B cell (primary cell): ENCODE measurements at regions not wholly inside any gene's neighbourhood (a gene's known extent, or its start where the extent isn't known, plus 50 kb on each side); places are given as distances from the start of the nearest gene placed in this dataset.

Experiments used
- ATAC-seq: fragments of 200-7000 bp; cut with Tn5 transposase; one replicate; pipeline ENCODE4 v1.10.0; 2021; ENCODE audit warnings: low read depth, mild to moderate bottlenecking, moderate number of reproducible peaks, moderate library complexity
- CTCF ChIA-PET: fragments of 350-600 bp; sonication (Branson Sonifier 250); formaldehyde crosslinking; loops from one replicate; lab custom pipeline; 2021; ENCODE audit warnings: antibody characterized with exemption, inconsistent platforms; lab: Charles Lee
- POLR2A ChIA-PET: fragments of 350-600 bp; sonication (Branson Sonifier 250); formaldehyde crosslinking; loops from one replicate; lab custom pipeline; 2021; ENCODE audit warnings: antibody characterized with exemption; lab: Charles Lee
- DNase-seq: peaks from one replicate; pipeline ENCODE4 v3.0.0; 2013
- H2AFZ ChIP-seq: 2 replicates; pipeline ENCODE4 v1.6.1; 2012; ENCODE audit warnings: mild to moderate bottlenecking, low read depth, low read length; ENCODE audit not compliant: insufficient read depth, poor library complexity, severe bottlenecking
- H3K27ac ChIP-seq, 2 donors: 1 replicate in 1 of 2; 2 replicates in 1 of 2; pipeline ENCODE4 v1.5.1; 2012 to 2013; ENCODE audit warnings: low read length in 2 of 2, mild to moderate bottlenecking in 2 of 2, moderate library complexity in 1 of 2
- H3K27me3 ChIP-seq, 4 experiments: fragments of 200-600 bp in 1 of 4; sonication (generic) in 1 of 4; replicated peaks in 1 of 4; 1 replicate in 2 of 4; 2 replicates in 2 of 4; pipeline versions ENCODE4 v1.6.1 to v1.7.0; 2013 to 2016; ENCODE audit warnings: low read length in 3 of 4, mild to moderate bottlenecking in 2 of 4, mixed read lengths in 1 of 4, moderate library complexity in 1 of 4; ENCODE audit not compliant: insufficient read depth in 4 of 4, control insufficient read depth in 3 of 4; ENCODE audit errors: control extremely low read depth in 1 of 4
- H3K36me3 ChIP-seq, 2 experiments: replicated peaks in 1 of 2; 1 replicate in 1 of 2; 2 replicates in 1 of 2; pipeline versions ENCODE4 v1.6.1 to v1.7.1; 2013; ENCODE audit warnings: low read length in 1 of 2; ENCODE audit not compliant: insufficient read depth in 2 of 2, control insufficient read depth in 1 of 2; ENCODE audit errors: control extremely low read depth in 1 of 2, extremely low read depth in 1 of 2
- H3K4me1 ChIP-seq, 2 donors: fragments of 200-600 bp in 1 of 2; sonication (generic) in 1 of 2; 1 replicate in 1 of 2; 2 replicates in 1 of 2; pipeline versions ENCODE4 v1.5.1 to v1.6.1; 2013 to 2017; ENCODE audit warnings: low read length in 2 of 2; ENCODE audit not compliant: control insufficient read depth in 2 of 2, insufficient read depth in 2 of 2
- H3K4me2 ChIP-seq: replicated peaks from 2 replicates; pipeline ENCODE3; 2012; ENCODE audit warnings: mild to moderate bottlenecking, low read depth, low read length; ENCODE audit not compliant: poor library complexity, severe bottlenecking
- H3K4me3 ChIP-seq, 5 experiments: fragments of 200-600 bp in 1 of 5; sonication (generic) in 1 of 5; 1 replicate in 3 of 5; 2 replicates in 2 of 5; pipeline versions ENCODE4 v1.5.1 to v1.7.0; 2011 to 2016; ENCODE audit warnings: low read length in 4 of 5, mild to moderate bottlenecking in 4 of 5, low read depth in 2 of 5, control low read depth in 1 of 5, moderate library complexity in 1 of 5; ENCODE audit not compliant: insufficient read depth in 1 of 5; ENCODE audit errors: control extremely low read depth in 1 of 5, extremely low read depth in 1 of 5
- H3K79me2 ChIP-seq: fragments of 200-600 bp; sonication (generic); one replicate; pipeline ENCODE4 v1.6.0; 2016; ENCODE audit warnings: low read length; ENCODE audit not compliant: control insufficient read depth, insufficient read depth
- H3K9ac ChIP-seq: fragments of 200-600 bp; sonication (generic); 2 replicates; pipeline ENCODE4 v1.6.1; 2017; ENCODE audit warnings: mild to moderate bottlenecking, low read length, moderate library complexity
- H3K9me3 ChIP-seq, 3 donors: one replicate each; pipeline versions ENCODE4 v1.6.1 to v1.7.1; 2013; ENCODE audit warnings: low read length in 2 of 3; ENCODE audit not compliant: control insufficient read depth in 2 of 3, insufficient read depth in 1 of 3; ENCODE audit errors: control extremely low read depth in 1 of 3
- H4K20me1 ChIP-seq: 2 replicates; pipeline ENCODE4 v1.6.0; 2012; ENCODE audit warnings: mild to moderate bottlenecking, low read length; ENCODE audit not compliant: insufficient read depth, control insufficient read depth, poor library complexity, severe bottlenecking
- H3K27ac Mint-ChIP-seq: one replicate; pipeline ENCODE4 v1.8.0; 2021; ENCODE audit warnings: mixed read lengths
- H3K27me3 Mint-ChIP-seq: one replicate; pipeline ENCODE4 v1.8.0; 2021; ENCODE audit warnings: mixed read lengths
- H3K4me1 Mint-ChIP-seq: one replicate; pipeline ENCODE4 v1.8.0; 2021; ENCODE audit warnings: mixed read lengths
- H3K4me3 Mint-ChIP-seq: one replicate; pipeline ENCODE4 v1.8.0; 2021; ENCODE audit warnings: mixed read lengths
- H3K9me3 Mint-ChIP-seq: one replicate; pipeline ENCODE4 v1.8.0; 2022; ENCODE audit warnings: mixed read lengths; ENCODE audit not compliant: insufficient read depth
- CTCF ChIP-seq: fragments of 200-600 bp; IDR thresholded peaks from one replicate; pipeline ENCODE4 v1.8.0; 2022; ENCODE audit warnings: antibody characterized with exemption, mild to moderate bottlenecking
- EZH2 ChIP-seq: IDR thresholded peaks from 2 replicates; pipeline ENCODE4 v1.6.1; 2012; ENCODE audit warnings: borderline replicate concordance, low read depth, mild to moderate bottlenecking, moderate library complexity, low read length; ENCODE audit not compliant: insufficient read depth, poor library complexity, severe bottlenecking
- WGBS: methylation state at CpG from one replicate; pipeline ENCODE4 v1.1.5; 2013; ENCODE audit warnings: missing lambda C conversion rate; ENCODE audit not compliant: insufficient coverage; 5-methylcytosine and 5-hydroxymethylcytosine counted together
- intact Hi-C: fragments of 100-400 bp; cut with micrococcal nuclease; formaldehyde crosslinking; loops from one replicate; pipeline ENCODE4 v1.10.0; 2022

GRCh38 chr16:47979164-47979520, 176.7 kb downstream of the ABCC12 start:
- Mint-ChIP-seq H3K27me3 (peaks cover 19% of the 10 kb centered on the region), H3K9me3 (no peaks in the 10 kb centered on the region), H3K27ac (no peak overlapping the region), H3K4me3 (no peak overlapping the region), H3K4me1 (no peaks in the 10 kb centered on the region)
- H3K9ac ChIP-seq: no peak overlapping the region
- H3K27ac ChIP-seq: no peak overlapping the region
- ChIA-PET CTCF (no interaction called here), POLR2A (no interaction called here)
- no peak for DNase-seq
- ATAC-seq: no peak
- no peaks in the 10 kb centered on the region for H3K27me3 ChIP-seq
- H3K9me3 ChIP-seq: no peaks in the 10 kb centered on the region
- intact Hi-C loops: no loop called here
- H3K4me3 ChIP-seq: no peak overlapping the region
- WGBS: 86% methylated on average over 2 of the region's 5 CpGs
- H3K36me3 ChIP-seq: no peaks in the 10 kb centered on the region
- TF ChIP-seq CTCF (no peak), EZH2 (no peak)
- no peaks in the 10 kb centered on the region for H3K79me2 ChIP-seq
- H3K4me2 ChIP-seq: no peak overlapping the region
- no peak overlapping the region for H2AFZ ChIP-seq
- no peaks in the 10 kb centered on the region for H4K20me1 ChIP-seq
- H3K4me1 ChIP-seq: no peaks in the 10 kb centered on the region

- H3K9ac ChIP-seq: no peak overlapping the region
Observed at GRCh38 chr16:47978491-47979163, 177.2 kb downstream of the ABCC12 start.

More at GRCh38 chr16:47978491-47979163, 177.2 kb downstream of the ABCC12 start:
- H3K36me3 ChIP-seq: no peaks in the 10 kb centered on the region
- no peaks in the 10 kb centered on the region for H3K27me3 ChIP-seq
- Mint-ChIP-seq H3K9me3 (no peaks in the 10 kb centered on the region), H3K4me3 (no peak overlapping the region), H3K27me3 (peaks cover 14% of the 10 kb centered on the region), H3K27ac (no peak overlapping the region), H3K4me1 (no peaks in the 10 kb centered on the region)
- ATAC-seq (no peak), DNase-seq (no peak)
- 40% methylated on average over 1 of the region's 4 CpGs for WGBS
- no peaks in the 10 kb centered on the region for H4K20me1 ChIP-seq
- no peaks in the 10 kb centered on the region for H3K79me2 ChIP-seq
- no peak overlapping the region for H3K4me3 ChIP-seq
- ChIA-PET CTCF (no interaction called here), POLR2A (no interaction called here)
- H3K27ac ChIP-seq: no peak overlapping the region
- H3K4me2 ChIP-seq: no peak overlapping the region
- H2AFZ ChIP-seq: no peak overlapping the region
- intact Hi-C loops: no loop called here
- TF ChIP-seq CTCF (no peak), EZH2 (no peak)
- H3K4me1 ChIP-seq: no peaks in the 10 kb centered on the region
- H3K9me3 ChIP-seq: no peaks in the 10 kb centered on the region
